CD4-positive, alpha-beta T cell treated with Interleukin-6 at 100 ng/mL for 8 hours (primary cell): ENCODE measurements at regions not wholly inside any gene's neighbourhood (a gene's known extent, or its start where the extent isn't known, plus 50 kb on each side); places are given as distances from the start of the nearest gene placed in this dataset.

Experiments
- DNase-seq: peaks from one replicate; pipeline ENCODE4 v3.0.0-alpha.2; 2020; ENCODE audit warnings: mixed read lengths, low spot score

DNA sequence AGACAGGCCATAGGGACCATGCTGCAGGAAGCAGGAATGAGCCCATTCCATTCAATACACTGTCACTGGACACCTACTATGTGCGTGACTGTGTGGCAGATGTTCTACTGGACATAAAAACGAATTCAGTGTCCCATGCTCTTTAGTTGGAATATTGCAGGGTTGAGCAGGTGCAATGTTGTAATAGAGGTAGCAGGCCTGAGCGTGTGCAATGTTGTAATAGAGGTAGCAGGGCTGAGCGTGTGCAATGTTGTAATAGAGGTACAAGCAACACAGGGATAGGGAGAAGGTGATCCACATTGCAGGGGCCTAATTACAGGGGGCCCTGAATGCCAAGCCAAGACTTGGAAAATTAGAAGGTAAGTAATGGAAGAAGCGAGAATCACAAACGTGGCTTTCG, 261.4 kb upstream of the HES1 start:
- DNase-seq = no peak

DNA sequence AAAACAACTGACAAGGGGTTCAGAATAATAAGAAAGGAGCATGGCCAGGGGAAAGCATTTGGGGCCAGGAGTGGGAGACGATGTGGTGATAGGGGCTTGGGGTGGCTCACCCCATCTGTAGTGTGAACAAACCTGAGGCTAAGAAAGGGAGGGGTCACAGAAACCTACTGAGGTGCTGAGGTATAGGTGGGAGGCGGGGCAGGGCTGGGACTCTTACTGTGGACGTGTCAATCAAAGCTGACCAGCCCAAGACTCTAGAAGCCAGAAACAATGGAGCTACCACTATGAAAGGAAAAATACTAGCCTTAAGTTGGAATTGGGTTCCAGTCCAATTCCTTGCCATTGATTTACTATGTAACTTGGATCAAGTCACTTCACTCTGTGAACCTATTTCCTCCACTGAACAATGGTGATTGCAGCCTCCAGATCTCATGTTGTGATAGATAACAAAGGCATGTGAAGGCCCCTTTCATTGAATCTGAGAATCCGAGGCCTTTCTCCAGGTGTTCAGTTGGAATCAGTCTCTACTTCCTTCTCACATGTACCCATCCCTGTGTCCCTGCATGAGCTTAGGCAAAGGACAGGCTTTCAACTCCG, 260.9 kb upstream of the HES1 start:
- no peak for DNase-seq

DNA sequence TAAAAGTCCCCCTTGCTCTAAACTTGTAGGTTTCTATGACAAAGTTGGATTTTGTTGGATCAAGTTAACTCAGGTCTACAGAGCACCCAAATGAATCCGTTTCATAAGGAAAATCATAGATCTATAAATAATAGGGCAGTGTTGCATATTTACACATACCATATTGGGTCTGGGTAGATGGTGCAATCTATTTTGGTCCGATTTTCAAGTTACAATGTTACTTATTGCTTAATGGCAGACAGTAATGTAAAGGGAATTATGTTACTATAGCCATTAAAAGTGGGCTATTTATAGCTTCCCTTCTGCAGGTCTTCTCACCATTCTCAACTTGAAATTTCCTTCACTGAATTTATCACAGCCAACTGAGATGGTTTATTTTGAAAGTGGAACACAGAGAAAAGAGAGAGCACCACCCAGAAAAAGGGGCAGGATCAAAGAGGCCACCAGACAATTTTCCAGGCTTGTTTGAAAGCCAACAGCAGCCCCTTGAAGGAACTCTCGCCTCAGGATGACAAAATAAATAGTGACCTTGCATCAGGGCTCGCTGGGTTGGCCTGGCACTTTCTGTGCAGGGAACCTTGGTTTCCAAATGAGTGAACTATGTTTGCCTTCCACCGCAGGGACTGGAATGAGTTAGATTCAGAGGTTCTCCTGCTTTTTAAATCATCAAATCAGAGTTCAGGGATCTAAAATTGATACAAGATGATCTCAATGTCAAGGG, 260.2 kb upstream of the HES1 start:
- DNase-seq = no peak

DNA sequence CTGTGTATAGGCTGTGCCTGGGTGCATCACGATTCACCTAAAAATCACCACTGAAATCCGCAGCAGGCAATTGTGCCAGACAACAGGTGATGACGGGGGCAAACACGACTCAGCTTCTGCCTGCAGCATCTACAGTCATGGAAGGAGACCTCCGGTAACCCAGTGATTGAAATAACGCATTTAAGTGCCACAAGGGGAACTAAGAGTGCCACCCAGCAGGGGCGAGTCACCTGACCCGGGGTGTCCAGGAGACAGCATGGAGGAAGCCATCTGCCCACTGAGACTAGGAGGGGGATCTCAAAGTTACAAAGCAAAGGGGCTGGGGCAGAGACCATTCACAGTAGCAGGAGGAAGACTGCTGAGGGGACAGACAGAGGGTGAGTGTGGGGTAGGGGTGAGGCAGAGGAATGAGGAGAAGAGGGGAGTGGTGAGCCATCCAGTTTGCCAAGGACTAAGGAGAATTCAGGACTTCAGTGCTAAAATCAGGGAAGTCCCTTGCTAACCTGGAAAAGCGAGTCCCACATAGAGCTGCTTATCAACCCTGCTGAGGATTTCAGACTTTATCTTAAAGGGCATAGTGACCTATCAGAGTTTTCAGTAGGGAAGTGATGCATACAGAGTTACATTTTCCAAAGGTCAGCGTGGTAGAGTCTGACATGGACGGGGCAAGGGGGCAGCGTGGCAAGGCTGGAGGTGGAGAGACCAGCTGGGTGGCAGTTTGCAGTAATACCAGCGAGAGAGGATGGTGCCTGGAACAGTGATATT, 256.7 kb upstream of the HES1 start:
- no peak for DNase-seq

DNA sequence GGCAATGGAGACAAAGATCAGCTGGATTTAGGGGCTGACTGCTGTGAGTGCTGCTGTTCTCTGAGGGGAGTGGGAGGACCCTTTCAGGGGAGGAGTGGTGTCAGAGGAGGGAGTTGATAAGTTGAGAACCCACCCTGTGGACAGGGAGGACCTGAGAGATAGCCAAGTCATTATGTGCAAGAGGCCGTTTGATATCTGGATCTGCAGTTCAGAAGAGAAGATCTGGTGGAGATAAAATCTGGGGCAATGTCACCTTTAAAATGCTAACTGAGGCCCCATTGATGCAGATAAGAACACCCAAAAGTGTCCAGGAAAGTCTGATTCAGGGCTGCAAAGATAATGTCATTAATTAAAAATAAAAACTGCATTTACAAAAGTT, 256.1 kb upstream of the HES1 start:
- DNase-seq = no peak

DNA sequence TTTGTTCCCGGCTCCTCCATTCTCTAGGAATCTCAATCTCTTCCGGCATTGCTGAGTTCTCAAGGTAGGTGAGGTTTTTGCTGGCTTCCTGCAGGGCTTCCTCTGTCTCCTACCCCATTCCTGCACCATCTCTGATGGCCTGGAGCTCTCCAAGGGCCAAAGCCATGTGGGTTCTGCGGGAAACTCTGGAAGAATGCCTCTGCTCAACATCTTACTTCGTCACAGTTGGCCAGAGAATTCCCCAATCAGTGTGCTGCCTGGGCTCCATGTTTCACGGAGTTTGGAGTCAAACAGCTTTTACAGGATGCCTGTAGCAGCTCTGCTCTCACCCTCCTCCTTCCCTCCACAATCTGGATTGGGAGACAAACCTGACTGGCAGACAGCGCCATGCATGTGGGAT, 253.9 kb upstream of the HES1 start:
- no peak for DNase-seq

DNA sequence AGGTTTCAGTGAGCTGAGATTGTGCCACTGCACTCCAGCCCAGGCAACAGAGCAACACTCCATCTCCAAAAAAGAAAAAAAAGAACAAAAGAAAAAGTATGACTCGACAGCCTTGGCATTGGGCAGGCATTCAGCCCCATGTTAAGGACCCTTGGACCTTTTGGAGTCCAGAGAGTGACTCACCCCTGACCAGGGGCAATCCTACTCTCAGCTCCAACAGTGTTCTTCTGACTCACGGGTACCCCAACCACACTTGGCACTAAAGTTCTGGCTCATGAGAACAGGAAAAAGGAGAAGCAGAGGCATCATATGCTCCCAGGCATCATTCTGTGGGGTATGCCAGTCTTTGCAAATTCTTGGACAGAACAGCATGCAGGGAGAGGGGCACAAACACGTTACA, 252.4 kb upstream of the HES1 start:
- no peak for DNase-seq

DNA sequence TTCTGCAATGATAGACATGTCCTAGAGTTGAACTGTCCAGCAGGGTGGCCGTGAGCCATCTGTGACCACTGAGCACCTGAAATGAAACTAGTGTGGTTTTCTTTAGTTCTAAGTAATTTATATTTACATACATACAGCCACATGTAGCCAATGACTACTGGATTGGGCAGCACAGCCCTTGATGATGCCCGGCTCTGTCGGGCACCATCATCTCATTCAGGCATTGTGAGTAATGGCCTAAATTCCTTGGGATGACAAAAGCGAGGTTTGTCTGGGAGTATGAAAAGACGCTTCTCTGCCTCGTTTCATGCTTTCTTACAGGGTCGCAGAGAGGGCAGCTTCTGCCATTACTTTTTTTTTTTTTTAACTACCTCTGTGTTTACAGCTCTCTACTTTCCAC, 251.9 kb upstream of the HES1 start:
- no peak for DNase-seq

DNA sequence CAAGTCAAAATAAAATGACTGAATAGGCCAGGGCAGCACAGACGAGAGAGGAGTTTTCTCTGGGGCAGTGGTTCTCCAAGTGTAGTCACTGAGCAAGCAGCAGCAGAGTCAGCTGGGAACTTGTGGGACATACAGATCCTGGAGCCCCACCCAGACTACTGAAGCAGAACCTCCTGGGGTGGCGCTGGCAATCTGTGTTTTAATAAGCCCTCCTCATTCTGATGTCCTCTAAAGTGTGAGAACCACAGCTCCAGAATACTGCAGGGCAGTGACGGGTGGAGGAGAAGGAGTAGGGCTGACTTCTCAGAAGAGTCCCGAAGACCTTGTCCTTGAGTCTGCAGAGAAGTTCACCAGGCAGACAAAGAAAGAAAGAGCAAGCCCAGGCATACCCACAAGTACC, 251.3 kb upstream of the HES1 start:
- DNase-seq = no peak

DNA sequence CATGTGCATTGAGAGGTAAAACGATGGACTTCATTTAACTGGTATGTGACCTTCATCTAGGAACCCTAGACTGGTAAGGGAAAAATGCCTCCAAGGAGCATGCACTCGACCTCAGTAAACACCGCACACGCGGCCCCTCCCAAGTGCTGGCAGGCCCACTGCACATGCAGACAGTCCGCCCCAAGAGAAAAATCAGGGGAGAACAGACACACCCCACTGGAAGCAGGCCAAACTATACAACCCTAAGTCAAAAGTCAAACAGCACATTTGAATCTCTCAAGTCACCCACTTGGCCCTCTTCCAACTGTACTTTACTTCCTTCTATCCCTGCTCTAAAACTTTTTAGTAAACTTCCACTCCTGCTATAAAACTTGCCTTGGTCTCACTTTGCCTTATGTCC, 250.1 kb upstream of the HES1 start:
- no peak for DNase-seq

DNA sequence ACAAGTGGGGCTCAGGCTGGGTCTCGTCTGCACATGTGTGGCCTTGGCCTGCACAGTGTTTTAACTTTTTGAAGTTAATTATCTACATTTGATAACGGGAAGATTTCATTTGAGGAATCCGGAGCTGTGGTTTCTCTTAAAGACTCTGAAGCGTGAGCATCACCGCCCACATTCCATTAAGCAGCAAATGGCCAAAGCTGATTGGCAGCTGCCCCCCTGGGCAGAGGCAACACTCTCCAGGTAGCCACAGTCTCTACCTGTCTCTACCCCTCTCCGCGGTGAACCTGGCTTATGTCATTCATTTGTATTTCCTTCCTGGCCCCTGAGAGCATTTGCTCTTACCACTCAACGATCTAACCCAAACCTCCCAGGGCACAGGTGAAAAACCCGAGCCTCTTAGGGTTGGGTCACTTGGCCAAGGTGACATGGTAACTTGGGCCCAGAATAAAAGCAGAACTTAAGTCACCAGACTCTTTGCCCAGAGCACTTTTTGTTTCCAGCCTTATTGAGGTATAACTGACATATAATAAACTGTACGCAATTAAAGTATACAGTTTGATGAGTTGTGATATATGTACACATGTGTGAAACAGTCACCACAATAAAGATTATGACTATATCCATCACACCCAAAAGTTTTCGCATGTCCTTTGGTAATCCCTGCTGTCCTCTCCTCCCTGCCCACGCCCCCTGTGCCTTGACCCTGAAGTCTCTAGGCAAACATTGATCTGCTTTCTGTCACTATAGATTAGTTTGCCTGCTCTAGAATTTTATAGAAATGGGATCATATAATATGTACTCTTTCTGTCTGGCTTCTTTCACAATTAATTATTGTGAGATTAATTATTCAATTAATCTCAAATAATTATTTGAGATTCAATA, 245.7 kb upstream of the HES1 start:
- no peak for DNase-seq

DNA sequence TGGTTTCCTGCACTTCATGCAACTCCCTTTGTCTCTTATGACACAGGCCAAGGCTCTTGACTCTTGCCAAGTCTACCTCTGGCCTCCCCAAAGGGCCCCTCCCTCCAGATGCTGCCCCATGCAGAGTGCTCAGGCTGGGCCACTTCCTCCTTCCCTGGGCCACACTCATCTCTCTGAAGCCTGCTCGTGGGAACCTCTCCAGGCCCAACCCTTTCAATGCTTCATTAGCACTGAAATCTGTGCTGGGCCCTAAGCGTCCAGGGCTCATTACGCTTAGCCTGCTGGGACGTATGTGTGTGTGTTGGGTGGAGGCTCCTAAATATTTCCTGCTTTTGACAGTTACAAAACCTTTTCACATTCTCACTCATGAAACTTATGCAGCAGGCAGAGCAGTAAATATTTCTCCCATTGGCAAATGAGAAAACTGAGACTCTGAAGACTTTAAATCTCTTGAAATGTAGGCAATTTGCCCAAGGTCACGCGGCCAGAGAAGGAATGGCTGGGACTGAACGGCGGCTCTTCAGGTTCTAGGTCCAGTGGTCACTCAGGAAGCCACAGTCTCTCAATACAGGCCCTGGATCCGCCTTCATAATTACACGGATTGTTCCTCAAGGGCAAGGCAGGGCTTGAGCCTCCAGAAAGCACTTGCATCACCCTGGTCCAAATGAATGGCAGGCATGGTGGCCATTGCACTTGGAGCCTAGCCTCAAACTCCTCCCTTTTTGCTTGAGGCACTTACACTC, 241.7 kb upstream of the HES1 start:
- DNase-seq = no peak

DNA sequence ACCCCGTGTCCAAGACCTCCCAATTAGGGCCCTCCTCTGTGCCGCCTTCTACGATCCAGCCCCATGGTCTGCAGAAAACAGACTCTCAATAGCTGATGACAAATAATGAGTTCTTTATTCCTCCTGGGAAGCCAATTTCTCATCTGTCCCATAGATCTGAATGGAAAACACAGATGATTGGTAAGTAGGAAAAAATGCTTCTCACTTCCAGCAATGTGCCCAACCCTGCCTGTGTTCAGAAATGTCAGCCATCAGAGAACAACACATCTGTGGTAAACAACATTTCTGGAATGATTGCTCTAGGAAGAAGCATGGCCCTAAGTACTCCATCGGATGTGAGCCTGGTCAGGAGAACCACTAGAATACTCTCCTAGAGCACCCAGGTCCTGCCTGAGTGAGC, 240.5 kb upstream of the HES1 start:
- no peak for DNase-seq

DNA sequence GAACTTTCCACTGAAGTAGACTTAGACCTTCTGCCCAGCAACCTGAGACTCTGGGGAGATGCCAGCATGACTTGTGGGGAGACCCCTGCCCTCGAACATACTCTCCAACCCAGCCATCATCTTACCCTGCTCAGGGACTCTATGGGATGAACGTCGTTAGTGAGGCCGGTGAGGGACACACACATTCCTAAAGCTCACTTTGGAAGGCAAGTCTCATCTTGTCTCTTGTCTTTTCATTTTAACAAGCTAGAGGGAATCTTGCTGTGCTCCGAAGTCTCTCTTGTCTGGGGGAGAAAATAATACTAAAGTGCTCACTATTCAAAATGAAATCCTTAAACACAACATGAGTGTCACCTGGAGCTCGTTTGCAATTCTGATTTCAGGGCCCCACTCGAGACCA, 239.5 kb upstream of the HES1 start:
- no peak for DNase-seq

DNA sequence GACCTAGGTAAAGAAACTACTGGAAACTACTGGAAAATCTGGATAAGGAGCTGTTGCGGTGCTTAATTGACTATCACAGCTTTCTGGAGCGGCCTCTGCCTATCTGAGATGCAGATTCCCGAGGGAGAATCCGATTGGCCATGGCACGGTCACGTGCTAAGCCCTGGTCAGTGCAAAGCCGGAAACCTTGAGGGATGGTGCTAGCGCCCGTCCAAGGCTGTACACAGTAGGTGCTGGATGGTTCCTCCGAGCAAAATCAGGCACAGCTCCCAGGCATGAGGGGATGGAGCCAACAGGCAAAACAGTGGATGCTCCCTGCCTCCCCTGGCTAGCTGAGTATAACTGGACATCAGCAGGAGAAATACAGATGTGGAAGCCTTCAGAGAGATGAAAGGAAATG, 238.7 kb upstream of the HES1 start:
- DNase-seq = no peak

DNA sequence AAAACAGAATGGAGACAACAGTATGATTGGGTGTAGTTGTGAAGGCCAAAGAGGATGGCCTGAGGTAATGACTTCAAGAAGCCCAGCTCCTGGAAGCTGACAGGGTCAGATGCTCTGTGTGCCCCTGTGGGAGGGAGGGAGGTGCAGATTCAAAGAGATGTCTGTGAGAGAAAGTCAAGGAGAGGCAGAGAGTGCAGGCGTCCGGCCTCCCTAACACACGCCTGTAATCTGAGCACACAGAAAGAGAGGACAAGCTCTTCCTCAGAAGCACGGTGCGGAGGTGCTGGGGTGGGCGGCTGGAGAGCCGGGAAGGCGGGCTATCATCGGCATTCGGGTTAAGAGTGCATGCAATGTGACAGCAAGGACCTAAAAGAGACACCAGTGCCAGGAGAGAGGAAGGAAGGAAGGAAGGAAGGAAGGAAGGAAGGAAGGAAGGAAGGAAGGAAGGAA, 238.2 kb upstream of the HES1 start:
- DNase-seq = no peak

DNA sequence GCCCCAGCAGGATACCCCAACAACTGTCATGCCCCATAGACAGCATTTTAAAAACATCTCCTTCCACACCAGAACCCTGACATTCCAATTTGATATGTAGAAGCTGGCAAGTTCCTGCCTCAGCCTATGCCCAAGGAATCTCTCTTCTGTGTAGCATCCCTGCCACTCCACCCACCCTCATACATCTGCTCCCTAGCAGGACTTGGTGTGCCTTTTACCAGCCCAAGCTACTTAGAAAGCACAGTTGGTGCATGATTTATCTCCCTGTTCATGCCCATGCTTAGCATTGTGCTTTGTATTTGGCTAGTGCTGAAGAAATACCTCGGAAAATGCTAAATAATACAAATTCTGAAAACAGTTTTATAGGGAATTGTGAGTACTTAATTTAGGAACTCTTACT, 236.9 kb upstream of the HES1 start:
- DNase-seq = no peak

DNA sequence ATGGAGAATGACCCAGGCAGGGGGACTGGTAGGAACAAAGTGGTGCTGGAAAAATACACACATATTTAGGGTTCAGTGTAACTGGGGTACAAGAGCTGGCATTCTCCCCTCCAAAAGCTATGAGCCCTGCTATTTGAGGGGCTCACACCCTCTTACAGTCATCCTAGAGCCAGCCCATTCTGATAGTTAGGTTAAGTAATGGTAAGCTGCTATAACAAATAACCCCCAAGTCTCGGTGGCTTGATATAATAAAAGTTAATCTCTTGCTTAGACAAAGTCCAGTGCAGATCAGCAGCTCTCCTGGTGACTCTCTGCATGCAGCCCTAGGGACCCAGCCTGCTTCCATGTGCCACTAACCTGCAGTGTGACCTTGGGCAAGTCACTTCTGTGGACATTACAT, 234.9 kb upstream of the HES1 start:
- DNase-seq = no peak

DNA sequence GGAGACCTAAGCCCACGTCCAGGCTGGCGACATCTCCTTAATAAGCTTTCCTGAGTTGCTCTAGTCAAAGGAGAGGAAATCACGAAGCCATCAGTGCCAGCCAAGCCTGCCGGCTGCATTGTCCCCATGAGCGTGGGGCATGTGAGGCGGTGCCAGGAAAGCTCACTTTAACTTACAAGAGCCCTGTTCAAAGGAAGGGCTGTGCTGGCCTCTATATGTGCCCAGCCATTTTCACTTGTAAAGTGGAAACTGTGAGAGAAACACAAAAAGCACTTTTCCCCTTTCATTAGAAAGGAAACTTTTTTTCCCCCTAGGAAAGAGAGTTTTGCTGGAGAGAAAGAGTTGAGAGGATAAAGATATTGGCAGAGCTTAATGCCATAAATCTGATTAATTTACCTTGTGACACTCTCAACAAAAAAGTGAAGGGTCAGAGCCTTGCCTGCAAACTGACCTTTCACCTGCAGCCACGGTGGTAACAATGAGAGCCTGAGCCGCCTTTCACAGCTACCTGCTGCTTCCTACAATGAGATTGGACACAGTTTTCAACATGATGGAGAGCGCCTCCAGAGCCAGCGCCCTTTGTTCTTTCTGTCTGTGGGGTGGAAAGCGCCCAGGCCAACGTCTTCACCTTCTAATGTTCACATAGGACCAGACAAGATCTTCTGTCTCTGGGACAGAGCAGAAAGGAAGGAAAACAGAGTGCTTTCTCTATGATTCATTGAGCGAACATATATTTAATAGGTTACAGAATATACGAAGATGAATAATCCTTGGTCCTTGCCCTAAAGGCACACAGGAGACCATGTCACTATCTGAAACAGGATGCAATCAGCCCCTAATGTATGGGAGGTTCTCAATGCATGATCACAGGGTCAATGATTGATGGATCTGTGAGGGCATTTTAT, 233.1 kb upstream of the HES1 start:
- DNase-seq = no peak

DNA sequence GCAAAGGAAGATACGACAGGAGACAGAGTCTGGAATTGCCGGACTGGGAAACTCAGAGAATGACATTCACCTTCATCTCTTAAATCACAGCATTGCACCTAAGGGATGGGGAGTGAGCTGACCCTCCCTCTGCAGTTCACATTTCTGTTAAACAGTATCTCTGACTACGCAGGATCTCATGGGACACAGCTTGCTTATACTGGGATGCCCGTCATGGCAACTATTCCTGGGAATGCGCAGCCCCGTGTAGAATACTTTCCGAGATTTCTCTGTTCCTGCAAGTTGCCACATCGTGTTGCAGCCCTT, 232.5 kb upstream of the HES1 start:
- no peak for DNase-seq

DNA sequence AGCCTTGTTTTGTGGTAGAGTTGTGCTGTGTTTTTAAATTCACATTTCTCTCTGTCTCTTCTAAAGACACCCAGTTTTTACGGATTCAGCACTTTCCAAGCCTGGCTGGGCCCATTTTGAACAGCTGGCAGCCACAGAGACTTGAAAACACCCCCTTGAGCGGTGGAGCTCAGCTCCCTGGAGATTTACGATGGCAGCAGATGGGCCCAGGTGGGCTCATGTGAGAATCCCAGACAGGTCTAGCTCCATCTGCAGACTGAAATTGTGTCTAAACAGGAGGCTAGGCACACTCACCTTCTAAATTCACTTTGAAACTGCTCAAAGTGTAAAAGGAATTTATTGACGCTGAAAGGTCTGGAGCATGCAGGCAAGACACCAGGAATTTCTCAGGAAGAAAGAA, 232.0 kb upstream of the HES1 start:
- DNase-seq = no peak
